ENCODE measurements at regions not wholly inside any gene's neighbourhood (a gene's known extent, or its start where the extent isn't known, plus 50 kb on each side); places are given as distances from the start of the nearest gene placed in this dataset.
A peak's percentile ranks its signal among the peaks of the same experiment; 100 is the strongest.

DNA sequence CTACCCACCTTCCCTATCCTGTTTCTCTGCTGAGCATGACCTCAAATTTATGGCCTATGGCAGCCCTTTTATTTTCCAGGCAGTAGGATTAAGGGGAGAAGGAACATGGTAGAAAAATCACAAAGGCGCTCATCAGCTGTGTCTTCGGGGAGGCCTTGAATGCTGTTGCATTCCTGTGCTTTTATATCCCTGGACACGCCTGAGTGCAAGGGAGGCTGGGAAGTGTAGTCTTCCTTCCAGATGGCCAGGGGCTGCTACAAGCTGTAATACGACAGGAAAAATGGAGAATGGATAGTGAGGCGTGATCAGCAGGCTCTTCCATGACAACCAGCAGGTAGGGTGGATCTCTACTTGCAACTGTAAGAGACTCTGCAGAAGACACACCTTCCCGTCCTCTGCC is 210.9 kb upstream of the GGTLC1 start:
- DNase-seq = no peak

DNA sequence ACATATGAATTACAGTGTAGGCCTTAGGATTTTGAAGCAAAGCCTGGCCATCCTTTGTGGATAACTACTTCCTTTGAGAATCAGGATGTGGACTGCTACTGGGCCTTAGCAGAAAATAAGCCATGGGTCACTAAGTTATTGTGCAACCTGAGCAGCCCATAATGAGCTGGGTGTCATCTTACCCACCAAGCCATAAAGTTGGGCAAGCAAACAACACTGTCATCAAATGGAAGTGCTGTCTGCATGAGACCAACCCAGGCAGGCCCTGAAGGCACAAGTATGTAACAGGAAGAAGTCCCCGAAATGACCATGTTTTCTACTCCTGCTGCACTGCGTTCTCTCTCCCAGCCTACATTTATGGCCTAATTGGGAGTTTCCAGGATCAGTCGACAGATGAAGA is 205.6 kb upstream of the GGTLC1 start:
- DNase-seq = no peak

- DNase-seq = no peak
These were observed 202.3 kb upstream of the GGTLC1 start for GRCh38 chr20:24190905-24191304.

GRCh38 chr20:24185791-24186190 is 197.2 kb upstream of the GGTLC1 start:
- no peak for DNase-seq

- DNase-seq = no peak
These were observed 192.6 kb upstream of the GGTLC1 start for GRCh38 chr20:24181151-24181550.

- no peak for DNase-seq
These were observed 180.7 kb upstream of the GGTLC1 start for GRCh38 chr20:24169256-24169655.

DNA sequence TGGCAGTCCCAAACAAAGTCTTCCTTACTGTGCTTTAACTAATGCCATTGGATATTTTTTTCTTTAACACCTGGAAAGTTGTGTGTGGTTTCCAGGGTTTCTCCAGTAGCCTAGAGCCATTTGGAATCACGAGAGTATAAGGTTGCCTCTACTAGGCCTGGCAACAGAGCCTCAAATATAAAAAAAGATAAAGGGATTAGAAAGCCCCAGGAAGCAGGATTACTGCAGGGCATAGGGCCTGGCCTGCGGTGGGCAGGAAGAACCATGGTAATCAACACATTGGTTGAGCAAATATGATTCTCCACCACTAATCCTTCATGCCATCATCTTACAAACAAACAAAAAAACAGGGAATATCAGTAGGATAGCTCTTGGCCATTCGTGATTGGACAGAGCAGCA is 177.8 kb upstream of the GGTLC1 start:
- no peak for DNase-seq

GRCh38 chr20:24166123-24166381 is 177.5 kb upstream of the GGTLC1 start:
- no peak for DNase-seq

DNA sequence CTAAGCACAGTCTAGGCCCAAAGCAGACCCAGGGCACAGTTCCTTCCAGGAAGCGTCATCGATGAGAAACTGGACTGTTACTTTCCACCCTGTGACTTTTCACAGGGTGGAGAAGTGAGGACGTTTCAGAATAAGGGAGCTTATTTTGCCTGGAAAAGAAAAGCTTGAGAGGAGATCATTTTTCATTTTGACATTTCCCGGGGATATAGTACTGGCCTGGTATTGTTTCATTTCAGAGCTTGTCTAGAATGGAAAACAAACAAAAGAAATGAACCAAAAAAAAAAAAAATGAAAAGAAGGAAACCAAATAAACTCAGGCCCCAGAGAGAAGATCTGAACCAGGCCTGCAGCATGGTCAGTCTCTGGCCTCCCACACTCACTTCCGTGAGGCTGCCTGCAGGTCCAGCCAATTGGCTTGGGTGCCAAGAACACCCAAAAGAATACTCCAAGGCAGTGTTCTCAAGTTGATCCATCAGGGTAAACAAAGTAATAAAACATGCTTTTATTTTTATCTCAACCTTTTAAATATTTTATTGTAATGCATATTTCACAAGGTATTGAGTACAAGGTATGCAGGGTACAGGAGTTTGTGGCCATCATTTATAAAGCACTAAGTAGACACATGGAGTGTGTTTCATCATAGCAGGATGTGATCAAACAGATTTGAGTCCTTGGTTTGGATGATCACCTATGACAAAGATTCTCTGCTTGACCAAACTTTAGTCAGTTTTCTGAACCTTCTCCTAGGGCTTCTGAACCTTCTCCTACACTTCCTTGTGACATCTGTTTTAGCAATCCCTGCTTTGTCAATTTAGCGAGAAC is 176.9 kb upstream of the GGTLC1 start:
- DNase-seq = no peak

DNA sequence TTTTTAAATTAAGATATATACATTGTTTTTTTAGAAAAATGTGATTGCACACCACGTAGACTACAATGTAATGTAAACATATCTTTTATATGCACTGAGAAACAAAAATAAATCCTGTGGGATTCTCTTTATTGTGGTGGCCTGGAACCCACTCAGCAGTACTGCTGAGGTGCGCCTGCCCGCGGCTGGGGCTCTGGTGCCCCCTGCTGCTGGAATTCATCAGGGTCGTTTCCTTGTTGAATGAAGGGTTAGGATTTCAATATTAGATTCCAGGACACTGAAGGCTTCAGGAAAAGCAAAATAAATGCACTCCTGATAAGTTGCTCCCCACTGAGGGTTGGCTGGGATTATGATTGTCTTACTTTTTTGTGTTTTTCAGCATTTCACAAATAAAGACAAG is 175.8 kb upstream of the GGTLC1 start:
- no peak for DNase-seq

DNA sequence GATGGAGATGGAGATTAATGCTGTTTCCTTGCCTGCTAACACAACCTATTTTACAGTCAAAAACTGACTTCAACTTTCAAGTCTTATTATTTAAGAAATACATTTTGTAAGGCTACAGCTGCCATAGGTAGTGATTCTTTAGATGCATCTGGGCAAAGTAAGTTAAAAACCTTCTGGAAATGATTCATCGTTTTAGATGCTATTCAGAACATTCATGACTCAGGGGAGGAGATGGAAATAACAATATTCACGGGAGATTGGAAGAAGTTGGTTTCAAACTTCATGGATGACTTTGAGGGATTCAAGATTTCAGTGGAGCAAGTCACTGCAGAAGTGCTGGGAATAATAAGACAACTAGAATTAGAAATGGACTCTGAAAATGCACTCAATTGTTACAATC is 174.9 kb upstream of the GGTLC1 start:
- no peak for DNase-seq

DNA sequence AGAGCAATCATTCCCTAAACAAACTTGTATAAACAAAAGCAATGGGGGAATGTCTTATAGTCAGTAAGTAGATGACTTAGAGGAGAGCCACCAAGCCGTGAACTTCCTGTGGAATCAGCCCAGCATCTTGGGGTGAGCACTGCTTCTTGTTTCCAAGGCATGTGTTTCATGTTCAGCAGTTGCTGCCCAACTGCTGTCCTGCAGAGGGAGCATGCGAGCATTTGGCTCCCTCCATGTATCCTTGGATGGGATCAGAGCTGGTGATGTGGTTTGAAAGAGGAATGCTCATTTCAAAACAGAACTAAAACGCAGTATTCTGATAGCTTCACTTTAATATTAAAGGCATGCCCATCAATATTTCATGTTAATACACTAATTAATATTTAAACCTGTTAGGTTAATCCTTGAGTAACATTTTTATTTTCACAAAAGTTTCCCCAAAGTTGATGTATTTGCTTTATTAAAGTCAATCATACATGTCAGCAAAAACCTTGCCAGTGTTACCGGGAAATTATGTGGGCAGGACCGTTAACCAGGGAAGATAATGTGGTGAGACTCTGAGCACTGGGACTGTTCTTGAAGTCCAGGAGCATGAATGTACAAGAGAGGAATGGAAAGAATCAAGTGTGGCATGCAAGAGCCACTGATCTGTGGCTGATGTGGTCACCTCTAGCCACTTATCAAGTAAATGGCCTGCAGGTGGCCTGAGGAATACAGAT is 172.1 kb upstream of the GGTLC1 start:
- DNase-seq = peak in 38 of 56 donors; percentile 2 to 69 (median 22)

DNA sequence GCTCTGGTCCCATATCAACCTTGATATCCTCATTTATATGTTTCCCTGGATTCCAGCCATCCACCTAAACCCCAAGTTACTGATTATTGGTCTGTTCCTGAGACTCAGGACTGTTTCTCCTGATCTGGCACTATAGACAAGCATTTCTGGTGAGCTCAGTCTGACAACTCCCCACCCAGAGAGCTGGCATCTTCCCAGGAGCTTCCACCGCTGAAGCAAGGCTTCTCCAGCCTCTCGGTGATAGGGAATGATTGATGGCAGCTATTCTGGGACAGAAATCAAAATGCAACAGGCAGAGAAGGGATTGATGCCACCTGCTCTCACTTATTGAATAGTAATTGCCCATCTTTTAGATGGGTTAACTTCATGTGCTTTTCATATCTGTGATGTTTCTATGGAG is 169.7 kb upstream of the GGTLC1 start:
- no peak for DNase-seq

DNA sequence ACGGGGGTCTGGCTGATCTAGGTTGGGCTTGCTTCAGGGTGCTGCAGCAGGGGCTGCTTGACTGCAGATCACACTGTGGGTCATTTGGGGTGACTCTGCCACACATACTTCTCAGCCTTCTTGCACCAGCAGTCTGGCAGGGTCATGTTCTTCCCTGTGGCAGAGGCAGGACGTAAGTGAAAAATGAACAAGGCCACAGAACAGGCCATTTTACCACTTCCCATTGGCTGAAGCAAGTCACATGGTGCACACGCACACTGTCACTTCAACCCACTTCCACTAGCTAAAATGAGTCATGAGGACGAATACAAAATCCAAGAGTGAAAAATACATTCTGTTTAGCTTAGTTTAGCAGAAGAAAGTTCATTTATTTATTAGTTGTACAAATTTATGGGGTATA is 168.6 kb upstream of the GGTLC1 start:
- DNase-seq = no peak

DNA sequence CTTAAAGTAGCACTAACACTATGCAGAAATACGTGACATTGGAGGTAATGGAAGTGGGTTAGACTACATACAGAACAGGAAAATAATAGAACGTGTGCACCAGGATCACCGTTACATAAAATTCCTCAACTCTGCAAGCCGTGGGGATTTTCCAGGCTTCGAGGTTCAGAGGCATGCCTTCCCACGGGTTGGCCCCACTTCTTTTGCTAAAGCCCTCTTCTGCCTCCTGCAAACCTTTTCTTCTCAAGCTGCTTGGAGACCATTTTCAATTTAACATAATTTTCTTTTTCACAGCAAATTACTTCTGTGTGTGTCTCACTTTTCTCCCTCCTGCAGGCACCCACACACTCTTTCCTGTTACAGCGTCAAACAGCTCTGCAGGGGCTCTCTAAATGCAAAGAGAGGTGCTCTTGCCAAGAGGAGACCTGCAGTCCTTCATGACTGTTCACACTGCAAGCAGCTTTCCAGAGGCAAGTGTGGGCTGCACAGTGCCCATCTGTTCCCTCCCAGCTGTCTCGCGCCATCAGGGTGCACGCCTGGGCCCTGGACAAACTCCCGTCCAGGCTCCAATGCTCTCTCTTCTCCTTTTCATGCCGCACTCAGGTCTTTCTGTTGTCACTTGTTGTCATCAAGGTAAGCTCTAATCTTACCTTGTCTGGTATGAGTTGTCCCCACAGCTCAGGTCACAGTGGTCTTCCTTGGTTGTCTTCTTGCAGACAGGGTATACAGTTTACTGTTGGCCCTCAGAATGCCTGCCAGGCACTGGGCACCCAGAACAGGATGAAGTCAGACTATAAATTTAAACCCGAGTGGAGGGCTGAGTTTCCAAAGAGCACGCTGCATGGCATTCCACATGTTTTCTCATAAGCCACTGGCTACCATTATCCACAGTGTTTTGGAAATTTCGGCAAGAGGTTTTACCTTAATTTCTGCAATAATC is 164.8 kb upstream of the GGTLC1 start:
- peak in 3 of 56 donors; percentile 2 to 6 (median 3) for DNase-seq

- DNase-seq = no peak
These were observed 163.2 kb upstream of the GGTLC1 start for GRCh38 chr20:24151621-24152294.

DNA sequence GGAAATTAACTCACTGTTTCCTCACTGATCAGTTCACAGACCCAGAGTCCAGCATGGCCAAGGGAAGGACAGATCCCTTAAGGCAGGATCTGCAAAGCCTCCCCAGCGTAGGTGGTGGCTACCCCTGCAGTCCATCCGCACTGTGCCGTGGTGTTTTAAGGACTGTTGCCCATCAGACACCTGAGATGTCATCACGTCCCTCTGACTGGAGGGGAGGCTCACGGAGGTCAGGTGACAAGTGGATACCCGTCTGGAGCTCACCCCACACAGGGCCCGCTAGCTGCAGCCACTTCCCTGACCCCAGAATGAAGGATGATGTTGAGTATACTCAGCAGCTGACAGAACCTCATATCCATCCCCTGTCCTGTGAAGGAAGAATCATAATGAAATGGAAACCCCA is 161.8 kb upstream of the GGTLC1 start:
- DNase-seq = no peak

- no peak for DNase-seq
These were observed 161.3 kb upstream of the GGTLC1 start for GRCh38 chr20:24149881-24150307.

- DNase-seq = no peak
These were observed 160.6 kb upstream of the GGTLC1 start for GRCh38 chr20:24149175-24149574.

GRCh38 chr20:24148372-24148771 is 159.8 kb upstream of the GGTLC1 start:
- no peak for DNase-seq

GRCh38 chr20:24147961-24148360 is 159.4 kb upstream of the GGTLC1 start:
- no peak for DNase-seq

DNA sequence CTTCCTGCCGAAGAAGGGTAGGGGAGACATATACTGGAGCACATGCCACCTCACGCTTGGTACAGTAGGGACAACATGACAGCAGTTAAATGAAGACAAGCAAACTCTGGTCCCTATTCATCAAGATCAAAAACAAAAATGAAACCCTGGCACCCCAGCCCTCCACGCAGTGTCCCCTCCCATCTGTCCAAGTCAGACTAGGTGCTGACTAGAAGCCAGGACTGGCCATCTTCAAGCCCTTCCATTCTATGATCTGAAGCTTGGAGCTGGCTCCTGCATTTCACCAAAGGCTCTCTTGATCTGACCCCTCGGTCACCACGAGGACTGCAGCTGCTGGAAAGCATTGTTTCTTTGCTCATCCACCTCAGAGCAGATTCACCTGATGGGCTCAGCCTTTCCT is 158.9 kb upstream of the GGTLC1 start:
- DNase-seq = no peak

Data from nucleus accumbens (tissue), 56 donors.